ENCODE measurements at regions not wholly inside any gene's neighbourhood (a gene's known extent, or its start where the extent isn't known, plus 50 kb on each side); places are given as distances from the start of the nearest gene placed in this dataset.

GRCh38 chr14:62253911-62254310, 491.7 kb downstream of the SNAPC1 start:
- TF ChIP-seq CTCF (IDR thresholded peaks at IDR 0.05) (no peak), POLR2A (IDR thresholded peaks at IDR 0.05) (no peak), POLR2AphosphoS5 (IDR thresholded peaks at IDR 0.05; ENCODE audit: insufficient read depth in 1 of 2, low read depth in 1 of 2) (no peak)

All from vagina (tissue), 2 donors.